NOMO-1 (cell line): ENCODE measurements at regions not wholly inside any gene's neighbourhood (a gene's known extent, or its start where the extent isn't known, plus 50 kb on each side); places are given as distances from the start of the nearest gene placed in this dataset.
"Not testable (repeated sequence)": the region's sequence is repeated elsewhere in the genome, so short reads cannot be mapped to it uniquely, and the experiment has no call there.

Experiments
- DNase-seq, 2 experiments: peaks; one replicate each; lab custom pipeline; 2025; ENCODE audit not compliant: unreplicated experiment in 2 of 2; lab: John Stamatoyannopoulos, UW

DNA sequence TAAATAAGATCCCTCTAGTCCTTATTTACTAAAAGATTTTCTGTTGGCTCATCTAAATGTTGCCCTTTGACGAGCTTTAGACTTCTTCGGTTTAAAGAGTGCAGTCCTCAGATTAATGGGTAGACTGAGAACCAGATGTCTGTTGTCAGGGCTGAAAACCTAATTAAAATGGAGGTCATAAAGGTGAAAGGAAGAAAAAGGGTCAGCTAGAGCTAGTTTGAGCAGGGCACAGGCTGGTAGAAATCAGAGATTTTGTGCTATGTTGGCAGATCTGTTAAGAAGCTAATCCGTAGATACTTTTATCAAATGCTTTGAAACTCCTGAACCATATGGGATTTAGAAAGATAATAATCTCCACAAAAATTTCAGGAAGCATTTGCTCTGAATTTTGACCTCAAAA is 959.0 kb downstream of the PLA2G4A start:
- DNase-seq = no peak

DNA sequence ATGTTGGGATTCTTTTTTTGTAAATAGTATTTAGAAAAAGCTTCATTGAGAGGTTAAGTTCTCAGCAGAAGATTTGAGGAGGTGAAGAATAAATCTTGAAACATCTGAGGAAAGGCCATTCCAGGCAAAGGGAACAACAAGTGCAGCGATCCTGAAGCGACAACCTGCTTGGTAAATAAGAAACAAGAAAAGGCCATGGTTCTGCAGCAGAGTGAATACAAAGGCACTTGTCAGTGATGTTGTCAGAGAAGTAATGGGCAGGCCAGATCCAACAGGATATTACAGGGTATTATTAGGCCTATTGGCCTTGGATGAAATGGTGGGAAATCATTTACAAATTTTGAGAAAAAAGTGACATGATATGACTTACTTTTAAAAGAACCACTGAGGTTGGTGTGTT is 960.0 kb downstream of the PLA2G4A start:
- DNase-seq = no peak

DNA sequence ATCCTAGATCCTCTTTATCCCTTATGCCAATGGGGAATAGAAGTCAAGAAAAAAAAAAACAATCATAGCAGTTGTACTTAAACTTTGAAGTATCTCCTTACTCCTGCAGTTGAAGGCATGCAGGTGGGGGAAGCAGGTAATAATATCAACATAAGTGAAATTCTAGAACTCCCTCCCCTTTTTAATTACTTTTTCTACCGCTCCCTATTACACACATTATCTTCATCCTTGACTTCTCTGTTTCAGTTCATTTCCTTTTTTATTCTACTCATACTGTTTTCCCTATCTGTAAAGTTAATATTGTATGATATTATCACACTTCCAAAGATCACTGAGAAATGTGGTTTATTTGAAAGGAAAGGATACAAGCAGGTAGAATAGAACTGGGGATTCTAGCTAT is 962.0 kb downstream of the PLA2G4A start:
- no peak for DNase-seq

DNA sequence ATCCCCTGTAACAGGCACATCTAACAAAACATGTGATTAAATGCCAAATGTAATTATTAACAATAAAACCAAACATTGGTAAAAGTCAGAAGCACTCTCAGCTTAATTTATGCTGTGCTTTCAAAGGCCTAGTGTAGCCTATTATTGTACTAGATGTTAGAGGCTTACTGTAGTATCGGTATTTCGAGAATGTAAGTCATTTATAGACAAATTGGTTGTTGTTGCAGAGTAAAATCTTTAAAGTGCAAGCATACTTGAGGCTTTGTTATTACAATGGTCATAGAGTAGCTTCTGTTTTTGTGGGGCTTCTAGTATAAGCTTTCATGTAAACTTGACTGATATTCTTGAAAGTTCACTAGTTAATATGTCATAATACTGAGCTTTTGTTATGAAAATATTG is 965.8 kb downstream of the PLA2G4A start:
- DNase-seq = no peak

DNA sequence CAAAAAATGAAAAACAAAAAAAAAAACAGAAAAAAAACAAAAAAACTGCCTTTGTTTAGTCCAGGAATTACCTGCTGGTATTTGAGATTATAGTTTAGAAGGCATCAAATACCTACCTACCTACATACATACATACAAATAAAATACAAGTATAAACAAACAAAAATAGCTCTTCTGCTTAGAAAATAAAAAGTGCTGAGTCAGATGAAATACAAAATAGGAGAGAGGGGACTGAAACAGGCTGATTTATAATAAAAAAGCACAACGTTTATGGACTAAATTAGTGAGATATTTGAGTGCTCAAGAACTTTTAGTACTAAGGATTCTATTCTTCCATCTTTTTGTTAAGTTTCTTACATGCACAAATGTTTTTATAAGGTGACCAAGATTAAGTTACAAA is 980.8 kb downstream of the PLA2G4A start:
- no peak for DNase-seq

DNA sequence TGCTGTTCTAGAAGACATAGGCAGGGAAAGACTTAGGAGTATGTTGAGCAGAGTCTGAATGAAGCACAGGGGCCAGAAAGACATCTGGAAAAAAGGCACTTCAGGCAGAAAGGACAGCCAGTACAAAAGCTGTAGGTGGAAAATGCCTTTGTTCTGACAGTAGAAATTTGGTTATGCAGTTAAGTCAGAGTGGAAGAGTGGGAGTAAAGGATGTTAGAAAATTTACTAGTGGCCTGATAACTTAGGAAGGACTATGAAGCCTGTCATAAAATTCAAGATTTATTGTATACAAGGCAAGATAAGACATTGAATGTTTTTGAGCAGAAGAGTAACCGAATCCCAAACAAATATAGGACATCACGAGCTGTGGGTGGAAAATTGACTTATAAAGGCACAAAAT is 987.9 kb downstream of the PLA2G4A start:
- DNase-seq = no peak

DNA sequence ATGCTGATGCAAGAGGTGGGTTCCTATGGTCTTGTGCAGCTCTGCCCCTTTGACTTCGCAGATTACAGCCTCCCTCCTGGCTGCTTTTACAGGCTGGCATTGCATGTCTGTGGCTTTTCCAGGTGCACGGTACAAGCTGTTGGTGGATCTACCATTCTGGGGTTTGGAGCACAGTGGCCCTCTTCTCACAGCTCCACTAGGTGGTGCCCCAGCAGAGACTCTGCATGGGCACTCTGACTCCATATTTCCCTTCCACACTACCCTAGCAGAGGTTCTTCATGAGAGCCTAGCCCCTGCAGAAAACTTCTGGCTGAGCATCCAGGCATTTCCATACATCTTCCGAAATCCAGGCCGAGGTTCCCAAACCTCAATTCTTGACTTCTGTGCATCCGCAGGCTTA is 989.0 kb downstream of the PLA2G4A start:
- DNase-seq = no peak

DNA sequence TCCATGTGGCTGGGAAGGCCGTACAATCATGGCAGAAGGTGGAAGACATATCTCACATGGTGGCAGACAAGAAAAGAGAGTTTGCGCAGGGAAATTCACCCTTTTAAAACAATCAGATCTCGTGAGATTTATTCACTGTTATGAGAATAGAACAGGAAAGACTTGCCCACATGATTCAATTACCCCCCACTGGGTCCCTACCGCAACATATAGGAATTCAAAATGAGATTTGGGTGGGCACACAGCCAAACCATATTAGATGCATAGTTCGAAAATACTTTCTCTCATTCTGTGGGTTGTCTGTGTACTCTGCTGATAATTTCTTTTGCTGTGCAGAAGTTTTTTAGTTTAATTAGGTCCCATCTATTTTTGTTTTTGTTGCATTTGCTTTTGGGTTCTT is 990.3 kb downstream of the PLA2G4A start:
- DNase-seq = no peak

DNA sequence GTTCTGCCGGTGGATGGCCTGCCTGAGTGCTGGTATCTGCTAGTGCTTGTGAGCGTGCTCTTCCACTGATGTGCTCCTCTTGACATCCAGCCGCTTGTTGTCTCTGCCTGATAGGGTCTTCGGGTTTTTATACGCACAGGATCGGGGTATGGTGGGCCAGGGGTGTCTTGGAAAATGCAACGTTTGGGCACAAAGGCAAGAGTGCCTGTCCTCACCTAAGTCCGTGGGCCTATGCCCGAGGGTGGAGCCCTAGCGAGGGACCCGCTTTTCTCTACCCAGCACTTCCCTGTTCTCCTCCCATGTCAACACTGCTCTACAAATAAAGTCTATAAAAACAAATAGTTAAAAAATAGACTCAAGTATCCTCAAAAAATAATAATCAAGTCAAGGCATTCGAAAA is 1007.8 kb downstream of the PLA2G4A start:
- DNase-seq = no peak

DNA sequence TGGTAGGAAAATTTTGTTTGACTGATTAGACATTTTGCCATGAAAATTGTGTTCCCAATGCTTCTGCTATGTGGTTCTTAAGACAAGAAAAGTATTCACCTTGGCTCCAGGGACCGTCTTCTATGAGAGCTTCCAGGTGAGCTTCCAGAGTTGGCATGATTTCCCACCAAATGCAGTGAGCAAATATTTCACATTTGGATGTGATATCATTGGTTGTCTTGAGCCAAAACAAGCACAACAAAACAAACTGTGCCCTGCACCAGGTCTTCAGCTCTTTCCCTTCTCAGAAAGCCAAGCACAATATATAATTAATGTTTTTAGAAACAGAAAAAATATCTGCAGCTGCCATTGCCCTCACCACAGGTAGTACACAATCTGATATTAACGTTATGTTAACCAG is 1009.0 kb downstream of the PLA2G4A start:
- no peak for DNase-seq

DNA sequence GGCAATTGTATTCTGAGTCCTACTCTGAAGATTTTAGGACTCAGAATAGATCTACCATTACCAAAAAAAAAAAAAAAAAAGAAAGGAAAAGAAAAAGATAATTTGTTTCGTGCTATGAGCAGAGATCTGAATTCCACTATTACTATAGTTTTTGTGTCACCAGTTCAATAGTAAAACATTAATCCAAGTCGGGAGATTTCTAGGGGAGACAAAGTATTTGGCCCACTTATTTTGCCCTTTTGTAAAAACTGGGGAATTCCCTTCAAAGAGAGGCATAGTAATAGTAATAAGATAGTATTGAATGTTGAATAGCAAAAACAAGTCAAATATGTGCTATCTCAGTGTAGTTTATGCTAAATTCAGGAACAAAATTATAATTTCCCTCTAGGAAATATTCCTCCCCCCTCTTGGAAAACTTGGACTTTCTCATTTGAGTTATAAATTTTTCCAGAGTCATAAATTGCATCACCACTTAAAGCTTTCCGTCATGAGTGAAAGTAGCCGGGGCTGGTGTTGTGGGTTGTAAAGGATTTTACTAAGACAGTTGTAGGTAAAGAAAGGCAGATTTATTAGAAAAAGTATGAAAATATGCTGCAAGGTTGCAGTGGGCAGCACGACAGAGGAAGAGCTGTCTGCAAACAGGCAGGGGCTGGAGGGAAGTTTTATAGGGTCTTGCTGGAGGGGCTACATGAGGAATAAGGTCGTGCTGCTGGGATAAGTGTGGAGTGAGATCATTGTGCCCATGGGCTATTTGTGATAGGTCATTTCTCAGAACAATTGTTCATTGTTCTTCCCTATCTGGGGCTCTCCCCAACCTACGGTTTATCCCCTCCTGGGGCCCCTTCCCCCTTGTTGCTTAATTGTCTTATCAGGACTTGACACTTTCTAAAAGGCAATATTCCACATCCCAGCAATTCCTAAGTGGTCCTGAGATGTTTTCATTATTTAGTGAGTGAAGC is 1009.9 kb downstream of the PLA2G4A start:
- no peak for DNase-seq

DNA sequence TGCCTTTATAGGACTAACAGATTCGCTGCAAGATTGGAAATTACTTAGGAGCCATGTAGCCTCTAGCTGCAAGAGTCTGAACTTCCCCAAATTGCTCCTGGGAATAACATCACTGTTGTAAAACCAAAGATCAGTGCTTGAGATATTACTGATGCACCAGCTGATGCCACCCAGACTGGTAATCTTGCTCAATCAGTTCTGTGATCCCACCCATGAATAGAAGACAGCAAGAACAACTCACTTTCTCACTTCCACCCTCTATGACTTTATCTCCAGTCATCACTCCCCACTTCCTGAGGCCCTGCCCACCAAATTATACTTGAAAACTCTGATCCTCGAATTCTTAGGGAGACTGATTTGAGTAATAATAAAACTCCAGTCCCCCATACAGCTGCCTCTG is 1011.1 kb downstream of the PLA2G4A start:
- no peak for DNase-seq

DNA sequence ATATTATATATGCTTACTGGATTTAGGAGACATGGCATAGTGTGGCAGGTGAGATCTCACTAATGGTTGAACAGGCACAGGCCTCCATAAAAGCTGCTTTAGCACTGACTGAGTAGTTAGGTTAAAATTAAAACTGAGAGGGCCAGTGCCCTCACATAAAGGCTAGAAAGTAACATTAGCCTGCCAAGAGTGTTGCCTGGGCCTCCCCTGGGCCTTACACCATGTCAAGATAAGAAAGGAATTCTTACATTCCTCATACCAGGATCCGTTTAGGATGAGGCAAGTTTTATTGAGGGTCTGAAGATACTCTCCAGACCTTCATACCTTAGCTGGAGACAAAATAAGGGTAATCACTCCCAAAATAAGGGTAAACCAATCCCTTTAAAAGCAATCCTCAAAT is 1011.8 kb downstream of the PLA2G4A start:
- DNase-seq = no peak

DNA sequence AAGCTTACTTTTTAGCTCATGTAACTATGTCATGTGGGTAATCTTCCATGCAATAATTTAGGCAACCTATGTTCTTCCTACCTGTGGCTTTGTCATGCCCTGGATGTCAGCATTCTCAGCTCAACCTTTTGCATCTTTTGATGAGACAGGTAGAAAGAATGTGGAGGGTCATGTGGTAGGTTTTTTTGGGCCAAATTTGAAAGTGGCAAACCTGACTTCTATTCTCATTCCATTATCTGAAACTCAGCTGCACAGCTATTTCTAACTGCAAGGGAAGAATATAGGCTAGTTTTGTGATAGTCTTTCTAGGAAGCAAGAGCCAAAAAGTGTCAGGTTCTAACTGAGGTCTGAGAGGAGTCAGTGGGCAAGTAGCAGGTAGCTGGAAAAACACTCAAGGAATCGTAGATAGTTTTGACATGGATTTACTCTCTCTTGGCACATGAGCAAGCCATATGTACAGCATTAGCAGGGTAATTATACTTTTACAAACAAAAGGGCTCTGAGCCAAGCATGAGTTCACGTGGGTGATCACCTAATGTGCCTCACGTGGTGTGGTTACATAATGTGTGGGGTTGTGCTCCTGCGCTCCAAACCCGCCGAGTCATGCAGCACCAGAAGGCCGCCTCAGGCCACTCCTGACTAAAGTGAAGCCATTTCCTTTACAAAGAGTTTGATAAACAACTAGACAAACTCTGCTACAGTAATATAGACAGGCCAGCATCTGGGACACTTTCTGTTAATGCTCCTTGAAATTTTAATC is 1013.8 kb downstream of the PLA2G4A start:
- DNase-seq = no peak

DNA sequence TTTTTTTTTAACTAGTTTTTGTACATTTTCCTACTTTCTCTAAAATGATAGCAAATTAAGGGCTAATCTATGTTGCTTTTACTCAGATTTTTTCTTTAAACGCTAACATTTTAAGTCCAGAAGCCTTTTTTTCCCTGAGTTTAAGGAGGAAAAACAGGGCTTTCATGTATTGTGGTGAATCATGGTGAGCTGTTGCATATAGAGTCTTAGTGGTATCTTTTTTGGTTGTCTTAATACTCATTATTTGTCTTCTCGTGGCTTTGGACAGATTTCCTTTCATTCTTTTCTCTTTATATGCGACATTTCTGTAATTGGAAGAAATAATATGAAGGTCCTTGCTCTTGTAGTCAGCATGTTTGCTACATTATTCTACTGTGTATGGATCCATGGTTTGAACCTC is 1015.6 kb downstream of the PLA2G4A start:
- DNase-seq = no peak

DNA sequence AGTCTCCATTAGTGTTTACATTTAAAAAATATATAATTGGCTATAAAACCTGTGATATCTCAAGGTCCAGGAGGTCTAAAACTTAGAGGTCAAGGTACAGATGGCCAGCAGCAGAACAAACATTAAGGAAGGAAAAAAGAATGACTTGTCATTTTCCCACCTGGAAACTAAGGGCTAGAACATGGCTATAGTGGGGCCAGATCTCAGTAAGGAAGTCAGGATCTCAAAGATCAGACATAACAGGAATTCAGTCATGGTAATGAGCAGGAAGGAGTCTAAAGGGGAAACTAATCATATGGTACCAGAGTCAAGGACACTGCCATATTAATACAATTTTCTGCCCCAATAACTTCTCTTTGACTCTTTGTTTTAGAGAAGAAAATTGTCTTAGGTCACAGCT is 1018.8 kb downstream of the PLA2G4A start:
- no peak for DNase-seq

DNA sequence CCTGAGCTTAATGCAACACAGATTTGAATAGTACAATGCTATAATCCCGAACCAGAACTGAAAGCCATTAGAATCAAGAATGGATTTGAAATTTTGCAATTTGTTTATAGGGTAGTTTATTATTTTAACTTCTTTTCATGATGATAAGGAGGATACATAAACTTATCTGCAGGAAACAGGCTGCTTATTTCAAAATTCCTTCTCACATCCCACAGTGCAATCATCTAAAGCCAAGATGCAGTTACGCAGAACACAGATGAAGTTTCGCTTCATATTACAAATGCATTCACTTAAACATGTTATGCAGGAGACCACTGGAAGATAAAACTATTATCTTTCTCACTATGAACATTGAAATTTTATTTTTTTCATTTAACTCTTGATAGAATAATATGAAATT is 1019.6 kb downstream of the PLA2G4A start:
- DNase-seq = no peak

DNA sequence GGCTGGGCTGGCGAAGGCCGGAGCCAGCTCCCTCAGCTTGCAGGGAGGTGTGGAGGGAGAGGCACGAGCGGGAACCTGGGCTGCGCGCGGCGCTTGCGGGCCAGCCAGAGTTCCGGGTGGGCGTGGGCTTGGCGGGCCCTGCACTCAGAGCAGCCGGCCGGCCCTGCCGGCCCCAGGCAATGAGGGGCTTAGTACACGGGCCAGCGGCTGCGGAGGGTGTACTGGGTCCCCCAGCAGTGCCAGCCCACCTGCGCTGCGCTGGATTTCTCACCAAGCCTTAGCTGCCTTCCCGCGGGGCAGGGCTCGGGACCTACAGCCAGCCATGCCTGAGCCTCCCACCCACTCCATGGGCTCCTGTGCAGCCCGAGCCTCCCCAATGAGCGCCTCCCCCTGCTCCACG is 1021.4 kb downstream of the PLA2G4A start:
- DNase-seq = not testable (repeated sequence)

DNA sequence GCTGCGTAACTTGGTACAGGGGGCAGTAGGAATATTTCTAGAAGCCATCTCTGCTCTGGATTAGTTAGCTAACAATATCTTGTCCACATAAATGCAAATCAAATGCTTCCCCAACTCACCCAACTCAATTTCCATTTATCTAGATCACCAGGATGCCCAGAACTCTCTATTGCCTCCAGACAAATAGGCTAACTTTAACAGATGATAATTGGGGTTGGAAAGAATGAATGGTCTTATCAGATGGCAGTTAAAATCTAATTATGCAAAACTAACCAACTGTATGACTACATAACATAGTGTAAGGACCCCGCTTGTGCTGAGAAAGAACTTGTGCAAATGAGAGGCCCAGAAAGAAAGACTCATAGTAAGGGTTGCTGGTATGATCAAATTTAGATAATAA is 1024.8 kb downstream of the PLA2G4A start:
- no peak for DNase-seq

DNA sequence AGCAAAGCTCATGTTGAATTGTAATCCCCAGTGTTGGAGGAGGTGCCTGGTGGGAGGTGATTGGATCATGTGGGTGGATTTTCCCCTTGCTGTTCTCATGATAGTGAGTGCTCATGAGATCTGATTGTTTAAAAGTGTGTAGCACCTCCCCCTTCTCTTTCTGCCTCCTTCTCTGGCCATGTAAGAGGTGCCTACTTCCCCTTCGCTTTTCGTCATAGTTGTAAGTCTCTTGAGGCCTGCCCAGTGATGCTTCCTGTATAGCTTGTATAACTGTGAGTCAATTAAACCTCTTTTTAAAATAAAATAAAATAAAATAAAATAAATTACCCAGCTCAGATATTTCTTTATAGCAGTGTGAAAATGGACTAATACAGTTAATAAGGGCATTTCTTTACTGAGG is 1025.7 kb downstream of the PLA2G4A start:
- peak in 1 of 2 experiments; percentile 2 for DNase-seq

DNA sequence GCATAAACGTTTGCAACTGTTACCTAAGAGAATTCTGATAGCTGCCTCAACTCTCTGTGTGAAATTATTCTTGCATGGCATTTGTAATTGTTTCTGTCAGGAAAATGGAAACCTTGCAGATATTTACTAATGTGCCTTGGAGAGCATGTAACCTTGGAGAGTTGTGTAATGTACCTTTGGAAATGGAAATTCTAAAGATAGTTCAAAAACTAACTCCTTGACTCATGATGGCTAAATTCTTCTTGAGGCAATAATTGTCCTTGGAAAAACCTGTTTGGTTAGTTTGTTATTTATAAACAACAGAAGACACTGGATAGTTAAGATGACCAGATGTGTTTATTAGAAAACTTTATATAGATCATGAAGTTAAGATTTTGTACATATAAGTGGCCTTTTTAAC is 1033.8 kb downstream of the PLA2G4A start:
- no peak for DNase-seq

DNA sequence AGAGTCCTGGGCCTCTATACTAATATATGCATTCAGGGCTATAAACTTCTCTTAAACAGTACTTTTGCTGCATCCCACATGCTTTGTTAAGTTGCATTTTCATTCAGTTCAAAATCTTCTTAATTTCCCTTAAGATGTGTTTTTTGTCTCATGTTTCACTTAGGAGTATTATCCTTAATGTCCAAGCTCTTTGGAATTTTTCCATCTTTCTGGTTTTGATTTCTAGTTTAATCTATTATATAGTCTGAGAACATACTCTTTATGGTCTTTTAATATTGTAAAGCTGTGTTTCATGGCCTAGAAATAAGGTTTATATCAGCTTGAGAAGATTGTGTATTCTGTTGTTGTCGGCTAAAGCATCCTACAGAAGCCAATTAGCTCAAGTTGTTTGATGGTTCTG is 1041.8 kb downstream of the PLA2G4A start:
- no peak for DNase-seq
